ENCODE measurements at regions not wholly inside any gene's neighbourhood (a gene's known extent, or its start where the extent isn't known, plus 50 kb on each side); places are given as distances from the start of the nearest gene placed in this dataset.

GRCh38 chr12:77345336-77345735, 280.0 kb upstream of the E2F7 start:
- no peak for DNase-seq

DNA sequence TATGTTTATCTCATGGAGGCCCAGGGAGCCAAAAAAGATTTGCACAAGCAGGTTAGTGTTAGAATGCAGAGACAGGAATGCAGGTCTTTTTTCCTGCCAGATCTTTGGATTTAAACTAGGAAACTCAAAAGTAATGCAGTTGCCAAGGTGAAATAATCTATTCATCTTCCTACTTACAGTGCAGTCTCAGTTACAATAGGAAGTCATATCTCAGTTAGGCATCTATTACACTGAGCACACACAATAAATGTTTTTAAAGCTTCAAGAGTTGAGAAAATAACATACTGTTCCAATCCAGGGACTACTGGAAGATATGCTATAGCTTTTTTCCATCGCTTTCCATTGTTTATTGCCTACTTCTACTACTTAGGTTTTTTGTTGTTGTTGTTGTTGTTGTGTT, 279.3 kb upstream of the E2F7 start:
- DNase-seq: no peak

GRCh38 chr12:77343291-77343690, 277.9 kb upstream of the E2F7 start:
- DNase-seq: no peak

DNA sequence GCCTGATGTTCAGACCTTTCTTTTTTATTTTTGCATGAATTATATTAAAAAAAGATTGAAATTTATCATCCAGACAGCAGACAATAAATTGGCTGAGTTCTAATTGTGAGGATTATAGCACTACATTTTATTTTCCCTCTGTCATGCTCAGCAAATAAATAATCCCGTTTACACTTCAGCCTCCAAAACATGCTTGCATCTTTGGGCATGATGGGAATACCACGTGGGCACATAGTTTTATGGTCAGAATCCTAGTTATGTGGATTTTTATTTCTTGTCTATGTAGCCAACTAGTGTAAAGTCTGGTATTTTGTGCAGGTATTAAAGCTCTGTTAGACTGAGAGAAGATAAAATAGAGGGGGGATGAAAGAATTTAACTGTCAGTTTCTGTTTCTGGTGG, 276.9 kb upstream of the E2F7 start:
- DNase-seq: no peak

DNA sequence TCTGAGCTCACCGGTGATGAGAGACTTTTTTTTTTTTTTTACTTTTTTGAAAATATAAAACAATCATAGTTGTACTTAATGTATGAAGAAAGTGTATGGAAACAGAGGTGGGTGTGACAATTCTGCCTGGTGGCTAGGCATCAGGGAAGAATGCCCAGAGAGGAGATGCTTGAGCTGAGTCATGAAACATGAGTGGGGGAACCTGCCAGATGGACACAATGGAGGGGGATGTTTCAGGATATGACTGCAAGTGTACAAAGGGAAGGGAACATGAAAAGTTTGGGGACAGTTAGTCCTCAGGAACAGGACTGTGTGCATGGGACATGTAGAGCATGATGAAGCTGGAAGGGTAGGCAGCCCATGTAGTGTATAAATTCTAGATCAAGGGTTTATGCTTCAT, 274.2 kb upstream of the E2F7 start:
- peak in 1 of 2 experiments; percentile 55 for DNase-seq

DNA sequence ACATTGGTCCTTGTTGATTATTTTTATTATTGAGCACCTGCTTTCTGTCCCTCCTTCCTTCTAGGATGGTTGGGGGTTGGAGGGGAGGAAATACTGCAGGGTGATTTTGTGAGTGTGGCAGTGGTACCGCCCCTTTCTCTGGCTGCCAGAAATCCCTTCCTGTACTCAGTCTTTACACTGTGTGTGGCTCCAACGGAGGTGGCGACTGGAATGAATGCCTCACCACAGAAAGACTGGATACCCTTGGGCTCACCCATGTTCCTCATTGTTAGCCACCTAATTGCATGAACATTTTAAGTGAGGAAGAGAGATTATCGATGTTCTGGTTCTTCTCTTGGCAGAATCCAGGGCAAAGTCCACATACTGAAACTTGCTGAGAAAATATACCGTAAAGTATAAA, 272.0 kb upstream of the E2F7 start:
- no peak for DNase-seq

- DNase-seq: no peak
These were observed 269.4 kb upstream of the E2F7 start for GRCh38 chr12:77334806-77335205.

GRCh38 chr12:77328326-77328725, 263.0 kb upstream of the E2F7 start:
- DNase-seq: no peak

GRCh38 chr12:77325511-77326236, 260.3 kb upstream of the E2F7 start:
- DNase-seq: no peak

DNA sequence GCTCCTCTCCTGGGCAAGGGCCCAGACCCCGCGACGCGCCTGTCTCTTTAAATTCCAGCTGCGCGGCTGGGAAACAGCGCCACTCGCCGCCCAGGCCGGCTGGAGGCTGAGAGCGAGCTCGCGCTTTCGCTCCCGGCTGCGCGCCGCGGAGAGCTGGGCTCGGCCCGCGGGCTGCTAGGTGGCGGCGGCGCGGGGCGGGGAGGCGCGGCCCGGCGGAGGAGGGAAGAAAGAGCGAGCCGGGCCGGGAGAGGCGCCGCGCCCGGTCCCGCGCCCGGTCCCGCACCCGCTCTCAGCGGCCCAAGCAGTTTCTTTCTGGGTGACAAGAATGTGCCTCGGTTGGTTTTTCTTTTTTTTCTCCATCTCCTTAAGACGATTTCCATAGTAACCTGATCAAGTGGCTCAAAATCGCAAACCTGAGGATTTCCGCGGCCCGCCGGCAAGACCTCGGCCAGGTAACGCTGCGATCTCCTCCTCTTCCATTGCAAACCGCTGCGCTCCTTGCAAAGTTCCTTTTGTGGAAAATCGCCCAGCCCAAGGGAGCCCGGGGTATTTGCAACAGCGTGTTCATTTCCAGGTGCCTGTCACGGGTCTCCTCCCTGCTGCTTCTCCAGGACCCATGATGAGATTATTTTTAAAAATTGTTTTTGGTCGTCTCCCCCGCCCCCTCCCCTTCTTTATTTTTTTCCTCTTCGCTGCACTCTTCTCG, 259.5 kb upstream of the E2F7 start:
- DNase-seq: peak; percentile 66 to 86

GRCh38 chr12:77324416-77324762, 259.0 kb upstream of the E2F7 start:
- no peak for DNase-seq

DNA sequence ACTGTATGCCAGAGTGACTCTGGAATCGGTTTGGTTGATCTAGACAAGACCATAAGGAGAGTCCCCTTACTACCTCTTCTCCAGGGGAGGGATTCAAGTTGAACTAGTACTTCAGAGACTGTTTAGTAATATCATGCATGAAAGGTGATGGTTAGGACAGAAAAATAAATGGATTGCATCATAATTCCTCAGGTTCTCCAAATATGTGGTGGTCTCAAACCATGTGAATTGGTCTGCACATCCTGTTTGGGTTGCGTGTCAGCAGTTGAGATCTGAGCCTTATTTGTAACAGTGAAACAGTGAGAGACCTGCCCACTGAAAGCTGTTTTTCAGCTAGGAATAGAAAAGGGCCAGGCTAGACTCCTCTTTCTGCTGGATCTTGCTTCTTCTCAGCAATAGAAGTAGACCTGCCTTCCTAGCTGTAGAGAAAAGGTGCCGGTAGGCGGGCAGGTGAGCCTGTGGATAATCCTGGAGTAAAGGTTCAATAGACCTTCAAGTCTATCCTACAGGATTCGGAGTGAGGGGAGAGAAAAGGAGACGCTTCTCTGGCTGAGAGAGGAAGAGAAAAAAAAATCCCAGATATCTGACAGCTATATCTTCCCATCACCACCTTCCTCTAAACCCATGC, 258.5 kb upstream of the E2F7 start:
- DNase-seq: no peak

- no peak for DNase-seq
These were observed 253.8 kb upstream of the E2F7 start for GRCh38 chr12:77319166-77319565.

- DNase-seq: no peak
These were observed 250.0 kb upstream of the E2F7 start for GRCh38 chr12:77315407-77315806.

GRCh38 chr12:77314378-77315052, 249.1 kb upstream of the E2F7 start:
- DNase-seq: no peak

DNA sequence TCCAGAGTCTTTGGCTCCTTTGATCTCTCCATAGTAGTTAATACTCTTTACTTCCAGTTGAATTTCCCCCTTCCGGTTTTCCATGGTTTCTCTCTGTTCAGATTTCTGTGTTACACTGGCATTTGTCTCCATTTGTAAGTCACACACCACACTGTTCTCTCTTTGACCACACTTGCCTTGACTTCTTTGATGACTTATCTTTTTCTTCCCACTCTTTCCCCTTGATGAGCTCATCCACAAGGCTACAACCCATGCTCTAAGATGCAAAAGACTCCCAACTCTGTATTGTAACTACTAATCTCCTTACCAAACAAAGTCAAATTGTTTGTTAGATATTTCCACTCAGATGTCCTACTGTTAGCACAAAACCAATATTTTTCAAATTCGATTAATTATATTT, 242.7 kb upstream of the E2F7 start:
- DNase-seq: no peak

- no peak for DNase-seq
These were observed 235.4 kb upstream of the E2F7 start for GRCh38 chr12:77300811-77301210.

DNA sequence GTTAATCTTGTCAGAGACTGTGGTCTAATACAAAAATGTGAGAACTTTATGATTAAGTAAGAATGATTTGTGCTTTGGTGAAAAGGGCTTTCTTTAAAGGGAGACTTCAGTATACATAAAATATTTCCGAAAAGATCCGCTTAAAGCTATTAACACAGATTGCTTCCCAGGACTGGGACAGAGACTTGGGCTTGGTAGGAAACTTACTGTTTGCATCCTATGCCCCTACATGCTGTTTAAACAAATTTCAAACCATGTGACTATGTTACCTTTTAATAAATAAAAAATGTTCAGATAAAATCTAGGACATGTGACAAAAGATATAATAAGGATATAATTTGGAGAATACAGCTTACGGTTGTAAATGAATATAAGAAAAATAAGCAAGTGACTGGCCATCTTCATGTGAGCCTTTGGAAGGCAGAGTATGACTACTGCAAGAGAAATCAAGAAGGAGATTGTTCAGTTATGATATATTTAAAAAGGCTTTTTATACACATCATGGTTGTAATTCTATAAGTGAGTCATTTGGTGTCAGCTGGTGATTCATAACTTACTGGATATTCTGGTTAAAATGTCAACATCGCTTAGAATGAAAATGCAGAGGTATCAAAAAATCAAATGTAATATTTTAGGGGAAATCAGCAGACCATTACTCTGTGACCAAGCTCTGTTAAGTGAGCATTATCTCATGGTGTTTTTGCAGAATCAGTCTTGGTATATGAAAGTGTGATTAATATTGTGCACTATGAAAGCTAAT, 234.7 kb upstream of the E2F7 start:
- no peak for DNase-seq

GRCh38 chr12:77299001-77299400, 233.6 kb upstream of the E2F7 start:
- DNase-seq: no peak

DNA sequence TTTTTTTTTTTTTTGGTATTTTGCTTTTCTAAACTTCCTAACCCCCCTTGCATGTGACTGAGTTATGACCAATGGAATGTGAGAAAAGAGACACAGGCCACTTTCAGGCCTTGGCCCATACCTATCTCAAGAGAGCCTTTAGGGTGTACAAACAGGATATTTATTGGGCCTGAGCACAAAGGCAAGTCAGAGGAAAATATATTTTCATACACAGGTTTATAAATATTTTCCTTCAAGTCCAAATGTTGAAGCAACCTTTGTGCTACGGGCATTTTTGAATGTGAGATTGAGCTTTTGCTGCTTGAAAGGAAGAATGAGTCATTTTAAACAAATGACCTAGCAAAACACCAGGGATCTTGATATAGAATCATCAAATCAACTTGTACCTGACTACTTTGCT, 228.6 kb upstream of the E2F7 start:
- DNase-seq: no peak

DNA sequence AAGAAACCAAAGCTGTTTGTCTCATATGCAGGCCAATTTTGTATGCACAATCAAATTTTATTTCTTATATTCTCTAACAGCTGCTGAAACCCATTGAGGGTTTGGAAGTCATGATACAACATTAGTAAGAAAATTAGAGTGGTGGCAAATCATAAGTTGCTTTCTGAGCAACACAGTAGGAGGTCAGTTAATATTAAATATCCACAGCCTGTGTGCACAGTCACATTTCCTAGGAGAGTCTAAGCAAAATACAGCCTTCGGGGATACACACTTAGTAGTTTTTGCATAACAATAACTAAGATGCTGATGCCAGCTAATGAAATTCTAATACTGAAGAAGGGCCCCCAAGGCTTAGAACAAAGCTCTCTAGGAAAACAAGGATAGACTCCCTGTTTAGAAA, 209.6 kb upstream of the E2F7 start:
- DNase-seq: no peak

- DNase-seq: no peak
These were observed 208.5 kb upstream of the E2F7 start for GRCh38 chr12:77273898-77274297.

- DNase-seq: no peak
These were observed 191.6 kb upstream of the E2F7 start for GRCh38 chr12:77256956-77257355.

Data from NCI-H446 (cell line).